HL-60 (cell line): ENCODE measurements at regions not wholly inside any gene's neighbourhood (a gene's known extent, or its start where the extent isn't known, plus 50 kb on each side); places are given as distances from the start of the nearest gene placed in this dataset.

Experiments used
- DNase-seq, 2 experiments: peaks; one replicate each; pipeline ENCODE4 v3.0.0-alpha.2; 2010 to 2020; ENCODE audit warnings: low read depth in 1 of 2, low spot score in 1 of 2
- H3K27ac ChIP-seq: fragments of 250-450 bp; sonication (Bioruptor Pico); replicated peaks from 2 replicates; pipeline ENCODE4 v1.5.1; 2020; ENCODE audit warnings: mild to moderate bottlenecking, moderate library complexity
- H3K27me3 ChIP-seq: fragments of 250-450 bp; sonication (Bioruptor Pico); 2 replicates; pipeline ENCODE4 v1.5.1; 2021; ENCODE audit warnings: mild to moderate bottlenecking, moderate library complexity; ENCODE audit not compliant: insufficient read depth, poor library complexity, severe bottlenecking
- H3K4me3 ChIP-seq: replicated peaks from 2 replicates; pipeline ENCODE4 v1.5.1; 2011; ENCODE audit warnings: mild to moderate bottlenecking, control low read depth, low read length; ENCODE audit not compliant: insufficient read depth
- CTCF ChIP-seq: IDR thresholded peaks from one replicate; pipeline ENCODE4 v1.5.1; 2011; ENCODE audit warnings: low read length, control low read depth, inconsistent platforms; ENCODE audit not compliant: insufficient read depth
- GABPA ChIP-seq: IDR thresholded peaks from 2 replicates; pipeline ENCODE4 v1.6.1; 2012; ENCODE audit warnings: low read depth
- POLR2AphosphoS5 ChIP-seq: IDR thresholded peaks from 2 replicates; pipeline ENCODE4 v1.6.1; 2012; ENCODE audit warnings: low read depth
- REST ChIP-seq: IDR thresholded peaks from 2 replicates; pipeline ENCODE4 v1.6.1; 2012; ENCODE audit warnings: low read depth; ENCODE audit not compliant: insufficient replicate concordance
- SPI1 ChIP-seq: IDR thresholded peaks from 2 replicates; pipeline ENCODE4 v1.6.1; 2012; ENCODE audit warnings: low read depth, mild to moderate bottlenecking, borderline replicate concordance

- Histone ChIP-seq H3K27ac (no peak overlapping the region), H3K27me3 (no peaks in the 10 kb centered on the region), H3K4me3 (no peak overlapping the region)
- DNase-seq: no peak
- TF ChIP-seq REST (no peak), SPI1 (no peak), CTCF (no peak), GABPA (no peak), POLR2AphosphoS5 (no peak)
Observed at GRCh38 chr21:25199944-25200343, 407.3 kb downstream of the MRPL39 start.

- DNase-seq: no peak
- Histone ChIP-seq H3K4me3 (no peak overlapping the region), H3K27me3 (no peaks in the 10 kb centered on the region), H3K27ac (no peak overlapping the region)
- TF ChIP-seq REST (no peak), POLR2AphosphoS5 (no peak), CTCF (no peak), GABPA (no peak)
Observed at GRCh38 chr21:25191141-25191540, 416.1 kb downstream of the MRPL39 start.

- no peak for DNase-seq
- no peak overlapping the region for H3K27ac ChIP-seq
- TF ChIP-seq POLR2AphosphoS5 (no peak), SPI1 (no peak)
- no peak overlapping the region for H3K4me3 ChIP-seq
- H3K27me3 ChIP-seq: no peaks in the 10 kb centered on the region
Observed at GRCh38 chr21:25189497-25189896, 417.8 kb downstream of the MRPL39 start.

- no peaks in the 10 kb centered on the region for H3K27me3 ChIP-seq
- DNase-seq: no peak
- TF ChIP-seq SPI1 (no peak), POLR2AphosphoS5 (no peak), REST (no peak), CTCF (no peak), GABPA (no peak)
- no peak overlapping the region for H3K27ac ChIP-seq
- H3K4me3 ChIP-seq: no peak overlapping the region
Observed at GRCh38 chr21:25188677-25189079, 418.6 kb downstream of the MRPL39 start.
